ENCODE measurements at regions not wholly inside any gene's neighbourhood (a gene's known extent, or its start where the extent isn't known, plus 50 kb on each side); places are given as distances from the start of the nearest gene placed in this dataset.

- DNase-seq (ENCODE audit: low read depth, low spot score): no peak
- no peaks in the 10 kb centered on the region for H3K4me1 ChIP-seq (ENCODE audit: control insufficient read depth, insufficient read depth, low read length)
- no peak overlapping the region for H3K27ac ChIP-seq (ENCODE audit: low read length)
- H3K9me3 ChIP-seq (ENCODE audit: control insufficient read depth, insufficient read depth, low read length): no peaks in the 10 kb centered on the region
- WGBS (ENCODE audit: insufficient coverage, insufficient read length): no CpG with 5 or more reads among the region's 7 CpGs
- no peak overlapping the region for H3K4me3 ChIP-seq (ENCODE audit: low read length)
- H3K27me3 ChIP-seq (ENCODE audit: control insufficient read depth, insufficient read depth, low read length): no peaks in the 10 kb centered on the region
- no peaks in the 10 kb centered on the region for H3K36me3 ChIP-seq (ENCODE audit: control insufficient read depth, insufficient read depth, low read length)
These were observed 223.5 kb upstream of the PCSK2 start for GRCh38 chr20:17003170-17003870.

- Histone ChIP-seq H3K4me1 (ENCODE audit: control insufficient read depth, insufficient read depth, low read length) (no peaks in the 10 kb centered on the region), H3K4me3 (ENCODE audit: low read length) (no peak overlapping the region), H3K9me3 (ENCODE audit: control insufficient read depth, insufficient read depth, low read length) (no peaks in the 10 kb centered on the region), H3K27ac (ENCODE audit: low read length) (no peak overlapping the region), H3K27me3 (ENCODE audit: control insufficient read depth, insufficient read depth, low read length) (no peaks in the 10 kb centered on the region), H3K36me3 (ENCODE audit: control insufficient read depth, insufficient read depth, low read length) (no peaks in the 10 kb centered on the region)
- DNase-seq (ENCODE audit: low read depth, low spot score): no peak
- WGBS (ENCODE audit: insufficient coverage, insufficient read length): no CpG with 5 or more reads among the region's 1 CpG
These were observed 216.7 kb upstream of the PCSK2 start for GRCh38 chr20:17010181-17010580.

GRCh38 chr20:17012546-17013226 is 214.2 kb upstream of the PCSK2 start:
- Histone ChIP-seq H3K27ac (ENCODE audit: low read length) (no peak overlapping the region), H3K4me3 (ENCODE audit: low read length) (no peak overlapping the region), H3K9me3 (ENCODE audit: control insufficient read depth, insufficient read depth, low read length) (no peaks in the 10 kb centered on the region), H3K4me1 (ENCODE audit: control insufficient read depth, insufficient read depth, low read length) (0 out of 2 replicates have a peak, but pooled peaks cover 3% of the 10 kb centered on the region), H3K27me3 (ENCODE audit: control insufficient read depth, insufficient read depth, low read length) (no peaks in the 10 kb centered on the region), H3K36me3 (ENCODE audit: control insufficient read depth, insufficient read depth, low read length) (no peaks in the 10 kb centered on the region)
- WGBS (ENCODE audit: insufficient coverage, insufficient read length): no CpG with 5 or more reads among the region's 7 CpGs
- no peak for DNase-seq (ENCODE audit: low read depth, low spot score)

GRCh38 chr20:17014217-17014616 is 212.6 kb upstream of the PCSK2 start:
- H3K36me3 ChIP-seq (ENCODE audit: control insufficient read depth, insufficient read depth, low read length): no peaks in the 10 kb centered on the region
- DNase-seq (ENCODE audit: low read depth, low spot score): no peak

GRCh38 chr20:17014756-17015366 is 212.0 kb upstream of the PCSK2 start:
- no peak for DNase-seq (ENCODE audit: low read depth, low spot score)
- WGBS (ENCODE audit: insufficient coverage, insufficient read length): no CpG with 5 or more reads among the region's 4 CpGs
- Histone ChIP-seq H3K4me1 (ENCODE audit: control insufficient read depth, insufficient read depth, low read length) (0 out of 2 replicates have a peak, but pooled peaks cover 3% of the 10 kb centered on the region), H3K9me3 (ENCODE audit: control insufficient read depth, insufficient read depth, low read length) (no peaks in the 10 kb centered on the region), H3K36me3 (ENCODE audit: control insufficient read depth, insufficient read depth, low read length) (no peaks in the 10 kb centered on the region), H3K27ac (ENCODE audit: low read length) (no peak overlapping the region), H3K4me3 (ENCODE audit: low read length) (no peak overlapping the region), H3K27me3 (ENCODE audit: control insufficient read depth, insufficient read depth, low read length) (no peaks in the 10 kb centered on the region)

More at GRCh38 chr20:17014217-17014616, 212.6 kb upstream of the PCSK2 start:
- no peaks in the 10 kb centered on the region for H3K27me3 ChIP-seq (ENCODE audit: control insufficient read depth, insufficient read depth, low read length)
- 0 out of 2 replicates have a peak, but pooled peaks cover 3% of the 10 kb centered on the region for H3K4me1 ChIP-seq (ENCODE audit: control insufficient read depth, insufficient read depth, low read length)
- H3K4me3 ChIP-seq (ENCODE audit: low read length): no peak overlapping the region
- no peaks in the 10 kb centered on the region for H3K9me3 ChIP-seq (ENCODE audit: control insufficient read depth, insufficient read depth, low read length)
- WGBS (ENCODE audit: insufficient coverage, insufficient read length): no CpG with 5 or more reads among the region's 5 CpGs
- H3K27ac ChIP-seq (ENCODE audit: low read length): no peak overlapping the region

- Histone ChIP-seq H3K4me1 (ENCODE audit: control insufficient read depth, insufficient read depth, low read length) (0 out of 2 replicates have a peak, but pooled peaks cover 3% of the 10 kb centered on the region), H3K27ac (ENCODE audit: low read length) (no peak overlapping the region), H3K9me3 (ENCODE audit: control insufficient read depth, insufficient read depth, low read length) (no peaks in the 10 kb centered on the region), H3K4me3 (ENCODE audit: low read length) (no peak overlapping the region), H3K36me3 (ENCODE audit: control insufficient read depth, insufficient read depth, low read length) (no peaks in the 10 kb centered on the region), H3K27me3 (ENCODE audit: control insufficient read depth, insufficient read depth, low read length) (no peaks in the 10 kb centered on the region)
- peak; percentile 11 for DNase-seq (ENCODE audit: low read depth, low spot score)
- no CpG with 5 or more reads among the region's 2 CpGs for WGBS (ENCODE audit: insufficient coverage, insufficient read length)
These were observed 209.6 kb upstream of the PCSK2 start for GRCh38 chr20:17017232-17017631.

- no peak overlapping the region for H3K27ac ChIP-seq (ENCODE audit: low read length)
- H3K27me3 ChIP-seq (ENCODE audit: control insufficient read depth, insufficient read depth, low read length): 0 out of 2 replicates have a peak, but pooled peaks cover under 1% of the 10 kb centered on the region
- DNase-seq (ENCODE audit: low read depth, low spot score): no peak
- peaks cover 5% of the 10 kb centered on the region; the same call in 1 of the 2 replicates for H3K4me1 ChIP-seq (ENCODE audit: control insufficient read depth, insufficient read depth, low read length)
- no peaks in the 10 kb centered on the region for H3K36me3 ChIP-seq (ENCODE audit: control insufficient read depth, insufficient read depth, low read length)
- H3K9me3 ChIP-seq (ENCODE audit: control insufficient read depth, insufficient read depth, low read length): no peaks in the 10 kb centered on the region
- no peak overlapping the region for H3K4me3 ChIP-seq (ENCODE audit: low read length)
These were observed 205.4 kb upstream of the PCSK2 start for GRCh38 chr20:17021481-17021880.

- no peaks in the 10 kb centered on the region for H3K36me3 ChIP-seq (ENCODE audit: control insufficient read depth, insufficient read depth, low read length)
- 0 out of 2 replicates have a peak, but pooled peaks cover 2% of the 10 kb centered on the region for H3K27me3 ChIP-seq (ENCODE audit: control insufficient read depth, insufficient read depth, low read length)
- H3K9me3 ChIP-seq (ENCODE audit: control insufficient read depth, insufficient read depth, low read length): no peaks in the 10 kb centered on the region; the same call in 1 of the 2 replicates
- DNase-seq (ENCODE audit: low read depth, low spot score): no peak
- no peak overlapping the region for H3K27ac ChIP-seq (ENCODE audit: low read length)
- H3K4me1 ChIP-seq (ENCODE audit: control insufficient read depth, insufficient read depth, low read length): peaks cover 2% of the 10 kb centered on the region; the same call in 1 of the 2 replicates
- no CpG with 5 or more reads among the region's 1 CpG for WGBS (ENCODE audit: insufficient coverage, insufficient read length)
- no peak overlapping the region for H3K4me3 ChIP-seq (ENCODE audit: low read length)
These were observed 203.8 kb upstream of the PCSK2 start for GRCh38 chr20:17023036-17023435.

- no peaks in the 10 kb centered on the region; the same call in 1 of the 2 replicates for H3K9me3 ChIP-seq (ENCODE audit: control insufficient read depth, insufficient read depth, low read length)
- no peak overlapping the region for H3K4me3 ChIP-seq (ENCODE audit: low read length)
- H3K27me3 ChIP-seq (ENCODE audit: control insufficient read depth, insufficient read depth, low read length): 0 out of 2 replicates have a peak, but pooled peaks cover 2% of the 10 kb centered on the region
- no CpG with 5 or more reads among the region's 8 CpGs for WGBS (ENCODE audit: insufficient coverage, insufficient read length)
- peak; percentile 22 for DNase-seq (ENCODE audit: low read depth, low spot score)
- no peaks in the 10 kb centered on the region for H3K36me3 ChIP-seq (ENCODE audit: control insufficient read depth, insufficient read depth, low read length)
- no peak overlapping the region for H3K27ac ChIP-seq (ENCODE audit: low read length)
- H3K4me1 ChIP-seq (ENCODE audit: control insufficient read depth, insufficient read depth, low read length): peaks cover 2% of the 10 kb centered on the region; the same call in 1 of the 2 replicates
These were observed 203.0 kb upstream of the PCSK2 start for GRCh38 chr20:17023806-17024205.

GRCh38 chr20:17024513-17025119 is 202.2 kb upstream of the PCSK2 start:
- Histone ChIP-seq H3K4me3 (ENCODE audit: low read length) (no peak overlapping the region), H3K27me3 (ENCODE audit: control insufficient read depth, insufficient read depth, low read length) (0 out of 2 replicates have a peak, but pooled peaks cover 2% of the 10 kb centered on the region), H3K36me3 (ENCODE audit: control insufficient read depth, insufficient read depth, low read length) (no peaks in the 10 kb centered on the region), H3K4me1 (ENCODE audit: control insufficient read depth, insufficient read depth, low read length) (peaks cover 2% of the 10 kb centered on the region; the same call in 1 of the 2 replicates), H3K9me3 (ENCODE audit: control insufficient read depth, insufficient read depth, low read length) (no peaks in the 10 kb centered on the region; the same call in 1 of the 2 replicates), H3K27ac (ENCODE audit: low read length) (no peak overlapping the region)
- no CpG with 5 or more reads among the region's 5 CpGs for WGBS (ENCODE audit: insufficient coverage, insufficient read length)
- DNase-seq (ENCODE audit: low read depth, low spot score): peak; percentile 35

All from iPS DF 6.9 (cell line).